ENCODE measurements at regions not wholly inside any gene's neighbourhood (a gene's known extent, or its start where the extent isn't known, plus 50 kb on each side); places are given as distances from the start of the nearest gene placed in this dataset.

- Histone ChIP-seq H2AFZ (ENCODE audit: control insufficient read depth, low read length) (no peak overlapping the region), H3K4me3 (ENCODE audit: control insufficient read depth in 2 of 3, extremely low read depth in 1 of 3, insufficient read depth in 2 of 3, low read depth in 1 of 3, low read length in 3 of 3) (no peak overlapping the region), H4K20me1 (ENCODE audit: control insufficient read depth, extremely low read depth, insufficient read depth, low read length) (no peaks in the 10 kb centered on the region), H3K27ac (ENCODE audit: control insufficient read depth, insufficient read depth, low read length) (no peak overlapping the region), H3K79me2 (ENCODE audit: control insufficient read depth, insufficient read depth, low read length) (no peaks in the 10 kb centered on the region), H3K4me1 (ENCODE audit: control insufficient read depth, extremely low read depth, insufficient read depth, low read length) (no peaks in the 10 kb centered on the region), H3K9ac (ENCODE audit: control insufficient read depth, extremely low read depth, insufficient read depth, low read length) (no peak overlapping the region), H3K36me3 (ENCODE audit: control insufficient read depth in 2 of 2, extremely low read depth in 1 of 2, insufficient read depth in 2 of 2, low read length in 2 of 2) (no peaks in the 10 kb centered on the region), H3K4me2 (ENCODE audit: control insufficient read depth, extremely low read depth, insufficient read depth, low read depth, low read length) (no peak overlapping the region), H3K9me1 (ENCODE audit: control insufficient read depth, extremely low read depth, insufficient read depth, low read length) (no peaks in the 10 kb centered on the region), H3K9me3 (ENCODE audit: control insufficient read depth, low read depth, low read length) (no peaks in the 10 kb centered on the region), H3K27me3 (ENCODE audit: control insufficient read depth, extremely low read depth, insufficient read depth, low read length) (no peaks in the 10 kb centered on the region)
- TF ChIP-seq CTCF (optimal IDR thresholded peaks at IDR 0.05 in 1 of 3, IDR thresholded peaks at IDR 0.05 in 1 of 3, conservative IDR thresholded peaks at IDR 0.05 in 1 of 3; ENCODE audit: extremely low read depth in 1 of 3, insufficient read depth in 2 of 3, low read length in 3 of 3) (no peak), EZH2 (IDR thresholded peaks at IDR 0.05; ENCODE audit: low read length) (no peak)
- dilution Hi-C loops (cut with MboI; ENCODE audit: extremely low pct_ligation_motif_present, low sequenced_read_pairs): no loop called here
- no peak for DNase-seq (ENCODE audit: low read depth, low spot score)
- no peak for FAIRE-seq
Observed at GRCh38 chr11:32259641-32260081, 168.8 kb downstream of the RCN1 start.

- no peak overlapping the region for H3K9ac ChIP-seq (ENCODE audit: control insufficient read depth, extremely low read depth, insufficient read depth, low read length)
- no peak overlapping the region for H3K4me3 ChIP-seq (ENCODE audit: control insufficient read depth in 2 of 3, extremely low read depth in 1 of 3, insufficient read depth in 2 of 3, low read depth in 1 of 3, low read length in 3 of 3)
- DNase-seq (ENCODE audit: low read depth, low spot score): no peak
- no peaks in the 10 kb centered on the region for H3K79me2 ChIP-seq (ENCODE audit: control insufficient read depth, insufficient read depth, low read length)
- no peaks in the 10 kb centered on the region for H3K27me3 ChIP-seq (ENCODE audit: control insufficient read depth, extremely low read depth, insufficient read depth, low read length)
- H4K20me1 ChIP-seq (ENCODE audit: control insufficient read depth, extremely low read depth, insufficient read depth, low read length): no peaks in the 10 kb centered on the region
- H3K9me3 ChIP-seq (ENCODE audit: control insufficient read depth, low read depth, low read length): no peaks in the 10 kb centered on the region
- H3K4me1 ChIP-seq (ENCODE audit: control insufficient read depth, extremely low read depth, insufficient read depth, low read length): no peaks in the 10 kb centered on the region
- FAIRE-seq: no peak
- no peak overlapping the region for H3K27ac ChIP-seq (ENCODE audit: control insufficient read depth, insufficient read depth, low read length)
- TF ChIP-seq CTCF (optimal IDR thresholded peaks at IDR 0.05 in 1 of 3, IDR thresholded peaks at IDR 0.05 in 1 of 3, conservative IDR thresholded peaks at IDR 0.05 in 1 of 3; ENCODE audit: extremely low read depth in 1 of 3, insufficient read depth in 2 of 3, low read length in 3 of 3) (no peak), EZH2 (IDR thresholded peaks at IDR 0.05; ENCODE audit: low read length) (no peak)
- H3K9me1 ChIP-seq (ENCODE audit: control insufficient read depth, extremely low read depth, insufficient read depth, low read length): no peaks in the 10 kb centered on the region
- H2AFZ ChIP-seq (ENCODE audit: control insufficient read depth, low read length): no peak overlapping the region
- no peak overlapping the region for H3K4me2 ChIP-seq (ENCODE audit: control insufficient read depth, extremely low read depth, insufficient read depth, low read depth, low read length)
- dilution Hi-C loops (cut with MboI; ENCODE audit: extremely low pct_ligation_motif_present, low sequenced_read_pairs): no loop called here
- no peaks in the 10 kb centered on the region for H3K36me3 ChIP-seq (ENCODE audit: control insufficient read depth in 2 of 2, extremely low read depth in 1 of 2, insufficient read depth in 2 of 2, low read length in 2 of 2)
Observed at GRCh38 chr11:32262367-32262766, 171.5 kb downstream of the RCN1 start.
